ENCODE measurements at regions not wholly inside any gene's neighbourhood (a gene's known extent, or its start where the extent isn't known, plus 50 kb on each side); places are given as distances from the start of the nearest gene placed in this dataset.
A peak's percentile ranks its signal among the peaks of the same experiment; 100 is the strongest.
"Not testable (repeated sequence)": the region's sequence is repeated elsewhere in the genome, so short reads cannot be mapped to it uniquely, and the experiment has no call there.

- peak; percentile 33 for DNase-seq
Observed at GRCh38 chr3:107208796-107209195, 168.4 kb upstream of the CCDC54 start.

GRCh38 chr3:107209302-107209990 is 167.8 kb upstream of the CCDC54 start:
- no peak for DNase-seq

- no peak for DNase-seq
Observed at GRCh38 chr3:107211608-107212007, 165.6 kb upstream of the CCDC54 start.

- no peak for DNase-seq
Observed at GRCh38 chr3:107212618-107213017, 164.6 kb upstream of the CCDC54 start.

- no peak for DNase-seq
Observed at GRCh38 chr3:107213044-107213669, 164.1 kb upstream of the CCDC54 start.

GRCh38 chr3:107216229-107216628 is 161.0 kb upstream of the CCDC54 start:
- no peak for DNase-seq

GRCh38 chr3:107216711-107217110 is 160.5 kb upstream of the CCDC54 start:
- DNase-seq, result peak; percentile 98

- DNase-seq, result peak; percentile 98
Observed at GRCh38 chr3:107217172-107217571, 160.1 kb upstream of the CCDC54 start.

- no peak for DNase-seq
Observed at GRCh38 chr3:107218864-107219269, 158.4 kb upstream of the CCDC54 start.

- no peak for DNase-seq
Observed at GRCh38 chr3:107220538-107220937, 156.7 kb upstream of the CCDC54 start.

GRCh38 chr3:107221856-107222255 is 155.4 kb upstream of the CCDC54 start:
- peak; percentile 61 for DNase-seq

GRCh38 chr3:107222907-107223306 is 154.3 kb upstream of the CCDC54 start:
- peak; percentile 96 for DNase-seq

- DNase-seq, result no peak
Observed at GRCh38 chr3:107224026-107224596, 153.1 kb upstream of the CCDC54 start.

GRCh38 chr3:107227091-107227490 is 150.1 kb upstream of the CCDC54 start:
- DNase-seq, result peak; percentile 49

- DNase-seq, result not testable (repeated sequence)
Observed at GRCh38 chr3:107233877-107234276, 143.4 kb upstream of the CCDC54 start.

GRCh38 chr3:107235193-107235927 is 141.9 kb upstream of the CCDC54 start:
- peak; percentile 32 for DNase-seq

GRCh38 chr3:107235928-107236315 is 141.3 kb upstream of the CCDC54 start:
- DNase-seq, result peak; percentile 90

- no peak for DNase-seq
Observed at GRCh38 chr3:107236655-107237337, 140.4 kb upstream of the CCDC54 start.

- no peak for DNase-seq
Observed at GRCh38 chr3:107238787-107239186, 138.5 kb upstream of the CCDC54 start.

GRCh38 chr3:107239703-107240102 is 137.5 kb upstream of the CCDC54 start:
- DNase-seq, result no peak

GRCh38 chr3:107240183-107241091 is 136.8 kb upstream of the CCDC54 start:
- DNase-seq, result peak; percentile 78

- DNase-seq, result peak; percentile 27
Observed at GRCh38 chr3:107241217-107241616, 136.0 kb upstream of the CCDC54 start.
